Activated CD4-positive, CD25-positive, alpha-beta regulatory T cell treated with anti-CD3 and anti-CD28 coated beads, Interleukin-2, amount 50 U/mL, for 72 hours (primary cell): ENCODE measurements at regions not wholly inside any gene's neighbourhood (a gene's known extent, or its start where the extent isn't known, plus 50 kb on each side); places are given as distances from the start of the nearest gene placed in this dataset.
"Not testable (repeated sequence)": the region's sequence is repeated elsewhere in the genome, so short reads cannot be mapped to it uniquely, and the experiment has no call there.

ENCODE experiments used
- DNase-seq: peaks from one replicate; pipeline ENCODE4 v3.0.0; 2021

DNA sequence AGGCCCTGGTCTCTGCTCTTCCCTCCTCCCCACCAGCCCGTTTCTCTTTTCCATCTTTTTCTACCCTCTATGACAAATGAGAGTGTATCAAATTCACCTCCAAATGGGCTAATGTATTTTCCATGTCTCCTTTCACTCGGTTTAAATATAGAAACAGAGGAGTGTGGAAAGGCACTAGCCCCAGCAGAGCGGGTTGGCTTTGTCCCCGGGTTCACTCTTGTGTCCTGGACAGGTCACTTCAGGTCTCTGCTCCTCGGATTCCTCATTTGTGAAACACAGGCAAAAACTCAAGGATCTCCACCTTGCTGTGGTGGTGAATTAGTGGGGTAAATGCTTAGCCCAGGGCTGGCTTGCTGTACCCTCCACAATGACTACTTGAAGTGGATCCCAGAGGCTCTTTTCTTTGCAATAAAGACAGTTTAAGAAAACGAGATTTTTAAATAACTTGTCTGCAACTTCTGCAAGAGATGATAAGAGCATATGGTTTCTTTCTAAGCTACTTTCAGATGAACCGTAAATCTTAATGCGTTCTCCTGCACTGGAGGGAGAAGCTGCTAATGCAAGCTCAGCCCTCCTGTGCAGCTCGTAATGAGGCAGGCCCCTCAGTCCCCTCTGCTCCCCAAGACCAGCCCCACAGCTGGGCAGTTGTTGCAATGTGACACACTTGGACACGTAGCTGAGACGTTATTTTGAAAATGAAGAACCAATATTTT lies 292.9 kb downstream of the THBS2 start:
- DNase-seq = no peak

DNA sequence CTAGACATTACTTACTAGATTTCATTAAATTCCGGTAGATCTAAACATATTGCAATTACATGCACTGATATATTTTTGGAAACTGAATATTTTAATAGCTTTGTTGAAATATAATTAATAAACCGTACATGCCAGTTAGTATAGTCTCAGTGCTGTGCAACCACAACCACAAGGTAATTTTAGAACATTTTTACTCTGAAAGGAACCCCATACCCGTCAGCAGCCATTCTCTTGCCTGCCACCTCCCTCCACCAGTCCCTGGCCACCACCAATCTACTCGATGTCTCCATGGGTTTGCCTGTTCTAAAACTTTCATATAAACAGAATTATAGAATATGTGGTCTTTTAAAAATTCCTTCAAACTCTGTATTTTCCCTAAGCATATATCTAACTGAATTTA lies 293.9 kb downstream of the THBS2 start:
- no peak for DNase-seq

DNA sequence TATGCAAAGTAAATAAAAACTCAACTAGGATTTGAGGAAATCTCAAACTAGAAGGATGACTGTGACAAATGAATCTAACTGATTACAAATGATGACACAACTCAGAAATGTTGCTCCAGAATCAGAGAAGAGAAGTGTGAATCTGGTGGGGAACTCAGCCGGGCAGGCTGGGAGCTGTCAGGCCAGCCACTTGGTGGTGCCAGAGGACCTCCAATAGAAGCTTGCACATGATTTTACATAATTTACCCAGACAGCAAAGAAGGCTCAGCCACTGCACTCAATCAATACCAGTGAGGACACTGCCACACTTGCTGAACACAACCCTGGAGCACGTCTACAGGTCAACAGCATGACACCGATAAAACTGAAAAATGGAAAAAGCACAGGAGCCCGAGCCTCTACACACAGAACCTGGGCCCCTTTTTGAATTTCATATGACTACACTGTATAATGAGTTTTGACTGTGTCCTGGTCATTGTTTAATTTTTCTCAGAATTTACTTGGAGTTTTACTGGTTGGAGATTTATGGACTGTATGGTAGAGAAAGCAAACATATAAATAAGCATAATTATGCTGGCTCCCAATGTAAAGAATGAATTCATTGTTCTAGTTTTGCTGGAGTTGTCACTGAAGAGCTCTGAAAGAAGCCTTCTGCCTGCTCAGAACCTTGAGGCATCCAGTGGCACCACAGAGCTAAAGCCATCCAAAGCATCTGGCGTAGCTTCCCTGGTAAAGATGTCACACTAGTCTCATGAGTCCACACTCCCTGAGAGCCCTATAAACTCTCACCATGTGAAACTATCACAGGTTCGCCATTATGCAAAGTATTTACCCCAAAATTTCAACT lies 296.5 kb downstream of the THBS2 start:
- no peak for DNase-seq

DNA sequence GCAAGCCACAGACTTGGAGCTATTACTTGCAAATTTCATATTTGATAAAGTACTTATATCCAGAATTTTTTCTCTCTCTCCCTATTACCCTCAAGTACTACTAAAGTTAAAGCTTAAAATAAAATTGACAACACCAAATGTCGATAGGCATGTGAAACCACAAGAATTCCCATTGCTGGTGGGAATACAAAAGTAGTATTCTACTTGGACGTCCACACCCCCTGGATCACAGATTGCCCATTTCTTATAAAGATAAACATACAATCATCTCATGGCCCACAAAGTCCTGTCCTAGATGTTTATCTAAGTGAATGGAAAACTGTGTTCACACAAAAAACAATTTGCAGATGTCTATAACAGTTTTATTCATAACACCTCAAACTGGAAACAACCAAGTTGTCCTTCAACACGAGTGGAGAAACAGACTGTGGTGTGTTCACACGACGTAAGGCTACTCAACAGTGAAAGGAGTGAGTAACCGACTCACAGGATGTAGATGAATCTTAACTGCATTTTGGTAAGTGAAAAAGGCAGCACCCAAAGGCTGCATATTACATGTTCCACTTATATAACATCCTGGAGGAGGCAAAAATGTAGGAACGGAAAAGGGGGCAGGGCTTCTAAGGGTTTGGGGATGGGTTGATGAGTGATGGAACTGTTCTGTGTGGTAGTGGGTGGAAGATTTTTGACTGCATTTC lies 297.4 kb downstream of the THBS2 start:
- no peak for DNase-seq

DNA sequence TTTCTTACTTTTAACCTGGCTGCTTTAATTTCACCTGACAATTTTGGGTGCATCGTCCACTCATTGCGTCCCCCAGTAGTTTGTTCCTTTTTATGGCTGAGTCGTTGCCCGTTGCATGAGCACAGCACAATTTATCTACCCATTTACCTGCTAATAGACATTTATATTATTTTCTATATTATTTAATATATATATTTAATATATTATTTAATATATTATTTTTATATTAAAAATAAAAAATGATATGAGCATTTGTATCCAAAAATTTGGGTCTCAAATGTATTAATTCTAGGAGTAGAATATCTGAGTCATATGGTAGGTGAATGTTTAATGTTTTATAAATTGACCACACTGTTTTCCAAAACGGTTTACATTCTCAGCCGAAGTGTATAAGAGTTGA lies 300.2 kb downstream of the THBS2 start:
- DNase-seq = no peak

DNA sequence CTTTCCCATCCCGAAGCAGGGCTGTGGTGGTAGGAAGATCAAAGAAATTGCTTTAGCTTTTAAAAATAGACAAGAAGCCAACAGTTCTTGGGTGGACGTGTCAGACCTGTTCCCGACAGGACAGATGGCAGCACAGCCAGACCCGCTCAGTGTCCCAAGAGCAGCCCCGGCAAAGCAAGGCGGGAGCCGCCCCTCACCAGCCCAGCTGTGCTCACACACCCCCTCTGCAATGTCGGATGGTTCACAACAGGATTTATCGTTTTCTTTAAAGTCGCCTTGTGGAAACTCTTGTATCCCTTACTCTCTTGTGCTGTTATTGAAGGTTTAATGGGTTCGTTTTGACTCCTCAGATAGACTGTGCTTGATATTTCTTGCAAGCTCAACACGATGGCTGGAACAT lies 302.4 kb downstream of the THBS2 start:
- DNase-seq = no peak

DNA sequence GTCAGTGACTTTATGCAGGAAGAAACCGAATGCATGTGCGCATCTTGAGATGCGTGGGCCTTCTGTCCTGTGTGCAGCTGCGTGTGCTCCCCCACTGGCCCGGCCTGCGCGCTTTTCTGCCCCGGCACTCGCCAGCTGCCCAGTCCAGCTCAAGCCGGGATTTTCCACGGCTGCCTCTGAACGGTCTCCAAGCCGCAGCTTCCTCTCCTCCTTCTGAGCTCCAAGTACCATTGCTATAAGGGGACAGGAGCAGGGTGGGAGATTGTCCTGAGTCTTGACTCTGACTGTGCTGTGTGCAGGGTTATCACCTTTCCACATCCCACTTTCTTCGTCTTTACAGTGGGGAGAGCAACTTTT lies 302.8 kb downstream of the THBS2 start:
- no peak for DNase-seq

DNA sequence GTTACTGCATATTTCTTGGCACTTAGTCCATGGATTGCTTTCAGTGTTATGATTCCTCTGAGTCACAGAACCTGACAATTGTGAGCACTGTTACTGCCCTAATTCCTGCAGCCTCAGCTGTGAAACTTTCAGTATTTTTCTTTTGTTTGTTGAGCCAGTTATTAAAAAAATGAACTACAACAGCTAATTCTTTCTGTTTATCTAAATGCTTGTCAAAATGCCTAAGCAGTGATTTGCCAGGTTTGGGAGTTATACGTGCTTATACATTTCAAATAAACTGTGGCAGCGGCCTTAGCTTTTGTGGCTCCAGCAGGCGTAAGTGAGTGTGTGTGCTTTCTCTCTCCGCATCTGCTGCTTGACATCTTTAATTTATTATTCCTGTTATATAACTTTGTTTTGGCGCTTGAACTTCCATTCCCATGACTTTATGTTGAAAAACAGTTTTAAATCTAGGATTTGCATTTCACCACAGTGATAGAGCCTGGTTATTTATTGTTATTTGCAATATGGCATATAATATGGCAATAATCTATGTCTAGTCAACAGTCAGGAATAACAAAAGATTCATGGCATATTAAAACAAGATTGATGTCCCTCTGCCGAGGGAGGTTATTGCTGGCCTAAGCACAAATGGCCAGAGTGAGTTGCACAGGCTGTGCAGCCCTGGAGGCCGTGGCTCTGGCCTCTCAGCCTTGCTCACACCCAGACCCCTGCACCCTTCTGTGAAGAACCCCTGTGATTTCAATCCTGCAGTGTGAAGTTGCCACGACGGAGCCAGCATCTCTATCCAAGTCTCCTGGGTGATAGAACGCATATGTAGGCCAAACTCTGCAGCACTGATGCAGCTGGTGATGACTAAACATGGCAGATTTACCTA lies 303.4 kb downstream of the THBS2 start:
- DNase-seq = no peak

DNA sequence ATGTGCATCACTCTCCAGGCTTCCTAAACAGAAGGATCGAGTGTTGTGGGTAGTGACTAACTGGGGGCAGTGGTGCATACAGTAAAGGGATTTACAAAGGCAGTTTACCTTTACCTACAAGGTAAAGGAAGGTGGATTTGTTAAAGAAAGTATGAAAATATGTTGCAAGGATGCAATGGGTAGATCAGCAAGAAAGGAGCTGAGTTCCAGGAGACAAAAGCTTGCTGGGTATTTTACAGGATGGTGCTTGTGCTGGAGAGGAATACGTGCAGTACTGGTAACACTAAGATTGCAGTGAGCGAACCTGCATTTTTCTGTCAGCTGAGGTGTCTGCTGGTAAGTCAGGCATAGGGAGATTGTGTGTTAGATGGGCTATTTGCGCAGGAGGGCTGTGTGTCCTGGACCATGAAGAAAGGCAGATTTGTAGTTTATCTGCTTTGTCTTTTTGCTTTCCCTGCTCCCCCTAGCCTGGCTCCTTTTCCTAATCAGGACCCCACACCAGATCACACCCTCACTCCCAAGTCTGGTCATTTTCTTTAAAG lies 304.6 kb downstream of the THBS2 start:
- no peak for DNase-seq

DNA sequence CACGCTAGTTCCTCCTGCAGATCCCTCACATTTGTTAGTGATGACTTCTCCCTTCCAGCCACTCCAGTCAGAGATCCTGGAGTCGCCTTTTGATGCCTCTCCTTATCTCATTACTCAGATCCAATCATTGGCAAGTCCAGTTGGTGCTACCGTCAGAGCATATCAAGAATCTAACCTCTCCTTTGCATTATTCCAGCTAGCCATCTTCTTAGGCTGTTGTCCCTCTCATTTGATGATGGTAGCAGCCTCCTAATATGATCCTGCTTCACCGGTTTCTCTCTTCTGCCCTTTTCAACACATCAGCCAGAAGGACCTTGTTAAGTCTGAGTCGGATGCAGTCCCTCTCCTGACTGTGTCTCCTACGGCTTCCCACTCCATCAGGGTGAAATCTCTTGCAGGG lies 305.6 kb downstream of the THBS2 start:
- no peak for DNase-seq

DNA sequence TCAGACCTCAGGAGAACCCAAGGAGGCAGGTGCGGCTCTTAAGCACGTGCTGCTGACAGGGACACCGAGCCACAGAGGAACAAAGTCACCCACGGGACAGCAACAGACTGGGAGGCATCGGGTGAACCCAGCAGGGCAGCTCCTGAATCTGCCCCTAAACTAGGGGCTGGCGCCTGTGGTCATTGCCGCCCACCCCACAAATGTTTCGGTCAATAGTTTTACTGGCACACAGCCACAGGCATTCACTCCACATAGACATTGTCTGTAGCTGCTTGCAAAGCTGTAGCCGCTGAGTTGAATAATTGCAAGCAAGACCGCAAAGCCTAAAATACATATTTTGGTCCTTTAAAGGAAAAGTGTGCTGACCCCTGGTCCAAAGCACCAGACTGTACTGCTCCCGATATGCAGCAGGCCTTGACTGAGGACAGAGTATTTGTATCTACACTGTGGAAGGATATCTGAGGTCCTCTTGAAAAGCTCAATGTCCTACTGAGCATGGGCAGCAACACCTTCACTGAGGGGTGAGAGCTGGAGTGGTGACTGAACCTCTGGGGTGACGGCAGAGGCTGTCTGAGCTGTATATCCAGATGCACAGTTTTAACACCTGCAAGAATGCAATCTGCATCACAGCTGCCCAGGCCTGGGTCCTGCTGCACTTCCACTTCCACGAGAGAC lies 310.3 kb downstream of the THBS2 start:
- no peak for DNase-seq

DNA sequence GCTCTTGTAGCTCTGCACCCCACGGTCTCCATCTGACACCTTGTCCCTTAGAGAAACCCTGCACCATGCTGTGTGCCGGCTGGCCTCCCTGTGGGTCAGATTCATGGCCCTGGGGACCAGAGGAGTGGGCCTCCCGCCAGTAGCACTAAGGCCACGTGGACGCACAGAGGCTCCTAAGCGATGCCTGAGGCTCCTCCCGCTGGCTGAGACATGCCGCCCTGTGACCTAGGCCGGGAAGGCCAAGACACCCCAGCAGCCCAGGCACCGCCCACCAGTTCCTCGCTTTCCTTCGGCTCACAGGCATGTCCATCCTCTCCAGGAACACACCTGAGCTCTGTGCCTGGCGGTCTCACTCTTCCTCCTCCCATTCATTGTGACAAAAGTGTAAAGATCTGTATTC lies 311.0 kb downstream of the THBS2 start:
- no peak for DNase-seq

DNA sequence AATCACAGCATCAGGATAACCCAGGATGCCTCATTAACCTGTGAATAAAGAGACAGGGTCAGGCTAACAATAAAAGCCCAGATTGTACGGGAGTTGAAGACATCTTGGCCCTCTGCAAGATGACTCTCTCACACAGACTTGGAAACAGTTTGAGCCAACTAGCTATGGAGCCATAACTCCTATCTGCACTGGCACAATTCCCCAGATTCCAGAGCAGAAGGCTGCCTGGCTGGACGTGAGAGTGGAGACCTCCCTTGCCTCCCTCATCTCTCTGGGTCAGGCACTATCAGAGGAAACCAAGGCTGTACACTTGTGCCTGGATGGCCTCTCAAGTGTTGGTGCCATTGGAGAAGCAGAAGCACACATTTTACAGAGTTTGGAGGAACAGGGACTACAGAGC lies 312.6 kb downstream of the THBS2 start:
- no peak for DNase-seq

DNA sequence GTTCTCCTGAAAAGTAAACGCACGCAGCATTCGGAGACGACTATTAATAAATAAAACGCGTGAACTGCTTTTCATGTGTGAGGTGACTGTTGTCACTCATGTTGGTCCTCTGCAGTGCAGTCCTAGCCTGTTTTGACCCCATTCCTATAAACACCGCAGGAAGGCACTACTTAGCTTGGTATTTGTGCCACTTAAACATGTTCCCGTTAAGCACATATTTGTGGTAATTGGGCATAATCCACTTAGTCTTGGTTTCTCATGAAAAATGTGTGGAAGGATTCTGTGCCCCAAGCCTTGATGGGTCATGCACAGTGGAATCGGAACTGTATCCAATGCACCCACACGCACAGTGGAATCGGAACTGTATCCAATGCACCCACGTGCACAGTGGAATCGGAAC lies 313.9 kb downstream of the THBS2 start:
- DNase-seq = no peak

DNA sequence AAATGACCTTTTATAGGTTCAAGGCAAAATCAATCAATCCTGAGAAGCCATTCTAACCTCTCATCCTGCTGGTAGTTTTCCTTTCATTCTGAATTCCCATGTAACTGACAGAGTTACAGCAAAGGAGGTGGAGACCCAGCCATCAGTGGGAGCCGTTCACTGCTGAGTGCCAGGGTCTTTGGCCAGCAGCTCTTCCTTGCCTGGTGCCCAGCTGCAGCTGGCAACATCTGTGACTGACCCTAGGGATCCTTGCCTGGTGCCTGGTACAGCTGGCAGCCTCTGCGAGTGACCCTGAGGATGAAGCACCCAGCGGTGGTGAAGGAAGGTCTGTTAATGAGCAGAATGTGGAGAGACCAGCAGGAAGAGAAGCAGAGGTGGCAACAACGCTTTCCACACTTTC lies 314.6 kb downstream of the THBS2 start:
- no peak for DNase-seq

DNA sequence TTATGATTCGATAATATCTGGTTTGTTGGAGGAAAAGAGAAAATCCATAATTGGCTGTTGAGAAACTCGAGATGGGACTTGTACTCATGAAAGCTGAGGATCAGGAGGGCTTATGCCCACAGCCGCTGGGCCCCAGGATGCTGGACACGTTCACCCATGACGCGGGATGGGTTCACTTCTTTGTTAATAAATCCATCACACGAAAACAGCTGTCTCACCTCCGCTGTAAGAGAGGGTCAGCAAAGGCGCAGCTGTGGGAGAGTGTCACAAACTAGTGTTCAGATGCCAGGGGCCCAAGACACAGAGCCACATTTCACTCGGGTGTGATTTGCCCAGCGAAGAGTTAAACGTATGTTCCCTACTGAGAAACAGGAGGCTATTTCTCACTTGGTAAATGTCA lies 315.1 kb downstream of the THBS2 start:
- DNase-seq = no peak

DNA sequence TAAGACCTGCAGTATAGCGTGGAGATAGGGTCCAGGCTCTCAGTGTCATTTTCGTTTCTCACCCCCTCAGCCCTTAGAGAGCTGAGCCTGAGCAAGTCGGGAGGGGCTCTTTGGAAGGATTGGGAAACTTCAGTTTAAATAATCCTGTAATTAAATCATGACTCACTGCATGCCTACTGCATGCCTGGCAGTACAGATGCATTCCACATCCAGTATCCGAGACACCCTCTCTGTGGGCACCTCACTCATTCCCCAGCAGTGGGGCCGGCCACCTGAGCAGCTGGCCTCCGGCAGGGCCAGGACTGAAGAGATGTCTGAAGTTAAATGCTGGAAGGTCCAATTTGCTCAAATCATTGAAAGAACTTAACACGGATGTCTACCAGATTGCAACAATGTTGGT lies 316.6 kb downstream of the THBS2 start:
- no peak for DNase-seq

DNA sequence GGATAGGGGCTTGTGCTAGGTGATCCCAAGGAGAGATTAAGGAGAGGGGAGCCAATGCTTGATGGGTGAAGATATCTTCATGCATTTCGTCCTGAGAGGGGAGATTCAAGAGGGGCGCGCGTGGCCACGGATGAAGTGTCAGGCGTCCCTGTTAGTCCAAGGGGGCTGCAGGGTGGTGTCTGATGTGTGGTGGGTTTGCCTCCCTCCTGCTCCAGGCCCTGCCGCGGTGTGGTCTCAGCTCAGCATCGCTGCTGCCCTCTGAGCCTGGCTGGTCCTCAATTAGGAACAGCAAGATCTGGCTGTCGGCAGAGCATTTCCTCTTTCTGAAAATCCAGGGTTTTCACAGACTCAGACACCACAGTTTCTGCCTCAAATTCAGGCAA lies 318.0 kb downstream of the THBS2 start:
- no peak for DNase-seq

DNA sequence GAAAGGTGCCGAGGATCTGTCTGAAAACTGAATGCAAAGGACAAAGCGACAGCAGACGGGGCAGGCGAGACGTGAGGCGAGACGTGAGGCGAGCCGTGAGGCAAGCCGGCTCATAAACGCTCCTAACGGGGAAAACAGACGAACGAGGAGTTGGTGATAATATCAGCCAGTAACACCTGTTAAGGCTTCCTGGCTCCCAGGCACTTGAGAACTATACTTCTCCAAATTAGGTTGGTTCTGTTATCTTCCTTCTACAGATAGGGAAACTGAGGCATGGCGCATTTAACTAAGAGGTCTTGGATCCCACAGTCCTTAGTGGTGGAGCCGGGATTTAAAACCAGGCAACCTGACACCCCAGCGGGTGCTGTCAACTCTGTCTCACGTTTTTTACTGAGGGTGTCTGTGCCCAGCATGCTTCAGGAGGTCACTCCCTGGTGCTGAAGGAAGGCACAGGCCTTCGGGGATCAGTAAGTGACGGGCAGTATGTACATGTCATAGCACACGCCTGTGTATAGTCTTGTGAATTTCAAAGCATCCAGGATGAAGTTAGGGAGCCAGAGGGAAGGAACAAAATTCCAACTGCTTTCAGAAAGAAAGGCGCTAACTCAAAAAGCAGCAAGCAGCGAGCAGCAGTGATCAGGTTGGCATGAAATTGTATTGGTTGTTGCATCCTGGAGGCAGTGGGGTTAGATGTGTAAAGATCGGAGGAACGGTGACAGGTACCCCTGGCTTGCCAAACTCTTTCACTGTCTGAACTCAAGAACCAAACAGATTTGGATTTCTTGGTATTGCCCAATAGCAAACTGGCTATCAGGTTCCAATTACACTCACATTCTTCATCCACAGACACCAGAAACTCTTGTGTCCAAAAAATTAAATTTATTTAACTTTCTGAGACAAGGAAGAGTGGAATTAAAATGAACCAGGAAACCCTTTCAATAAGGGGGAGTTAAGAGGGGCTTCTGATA lies 318.7 kb downstream of the THBS2 start:
- DNase-seq = no peak

DNA sequence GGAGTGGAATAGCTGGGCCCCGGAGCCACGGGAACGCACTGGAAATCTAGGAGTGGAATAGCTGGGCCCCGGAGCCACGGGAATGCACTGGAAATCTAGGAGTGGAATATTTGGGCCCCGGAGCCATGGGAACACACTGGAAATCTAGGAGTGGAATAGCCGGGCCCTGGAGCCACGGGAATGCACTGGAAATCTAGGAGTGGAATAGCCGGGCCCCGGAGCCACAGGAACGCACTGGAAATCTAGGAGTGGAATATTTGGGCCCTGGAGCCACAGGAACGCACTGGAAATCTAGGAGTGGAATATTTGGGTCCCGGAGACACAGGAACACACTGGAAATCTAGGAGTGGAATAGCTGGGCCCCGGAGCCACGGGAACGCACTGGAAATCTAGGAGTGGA lies 321.5 kb downstream of the THBS2 start:
- not testable (repeated sequence) for DNase-seq

DNA sequence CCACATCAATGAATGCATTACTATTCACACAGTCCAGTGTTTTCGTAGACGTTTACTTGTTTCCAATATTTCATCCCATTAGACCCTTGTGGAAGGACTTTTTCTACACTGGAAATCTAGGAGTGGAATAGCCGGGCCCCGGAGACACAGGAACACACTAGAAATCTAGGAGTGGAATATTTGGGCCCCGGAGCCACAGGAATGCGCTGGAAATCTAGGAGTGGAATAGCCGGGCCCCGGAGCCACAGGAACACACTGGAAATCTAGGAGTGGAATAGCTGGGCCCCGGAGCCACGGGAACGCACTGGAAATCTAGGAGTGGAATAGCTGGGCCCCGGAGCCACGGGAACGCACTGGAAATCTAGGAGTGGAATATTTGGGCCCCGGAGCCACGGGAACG lies 322.6 kb downstream of the THBS2 start:
- not testable (repeated sequence) for DNase-seq
